NK-92 treated with Interleukin-12 subunit alpha and Interleukin-12 subunit beta, amount 100 ng/mL, for 24 hours (cell line): ENCODE measurements at regions not wholly inside any gene's neighbourhood (a gene's known extent, or its start where the extent isn't known, plus 50 kb on each side); places are given as distances from the start of the nearest gene placed in this dataset.

Source experiments
- DNase-seq: peaks from one replicate; lab custom pipeline; 2025; lab: John Stamatoyannopoulos, UW

DNA sequence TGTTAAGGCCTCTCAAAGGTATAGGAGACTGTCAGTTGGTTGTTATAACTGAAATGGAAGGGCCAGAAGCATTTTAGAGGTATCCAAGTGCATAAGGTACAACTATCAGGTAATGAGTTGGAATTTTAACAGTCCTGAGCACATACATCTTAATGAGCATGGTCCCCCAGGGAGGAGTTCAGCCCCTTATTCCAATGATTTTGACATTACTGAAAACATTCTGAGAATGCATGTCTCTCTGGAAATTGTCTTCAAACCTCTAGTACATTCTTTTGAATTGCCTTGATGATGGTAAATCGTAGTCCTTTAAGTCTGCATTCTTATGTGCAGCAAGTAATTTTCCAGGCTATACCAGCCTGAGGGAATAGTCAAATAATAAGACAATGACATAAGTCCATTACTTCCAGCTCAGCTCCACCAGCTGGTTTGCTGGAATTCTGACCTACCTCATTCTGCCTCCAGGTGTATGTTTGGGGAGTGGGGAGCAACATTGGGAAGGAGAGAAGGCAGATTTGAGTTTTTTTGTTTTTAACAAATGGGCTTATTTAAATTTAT lies 239.2 kb downstream of the MSRB3 start:
- DNase-seq = no peak

DNA sequence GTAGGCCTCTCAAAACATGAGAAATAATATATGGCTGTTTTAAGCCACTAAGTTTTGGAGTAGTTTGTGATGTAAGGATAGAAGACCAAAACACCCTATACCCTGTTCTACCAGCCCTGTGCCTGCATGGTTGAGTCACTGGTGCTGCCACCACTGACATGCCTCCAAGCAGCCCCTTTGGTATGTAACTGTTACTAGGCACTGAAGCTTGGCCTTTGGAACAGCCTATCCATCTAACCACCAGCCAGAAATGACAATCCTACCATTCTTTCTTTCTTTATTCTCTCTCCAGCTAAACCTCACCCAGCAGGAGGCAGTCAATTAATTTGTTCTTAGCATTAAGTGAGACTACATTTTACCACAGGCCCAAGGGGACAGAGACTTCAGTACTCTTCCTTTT lies 240.3 kb downstream of the MSRB3 start:
- no peak for DNase-seq

DNA sequence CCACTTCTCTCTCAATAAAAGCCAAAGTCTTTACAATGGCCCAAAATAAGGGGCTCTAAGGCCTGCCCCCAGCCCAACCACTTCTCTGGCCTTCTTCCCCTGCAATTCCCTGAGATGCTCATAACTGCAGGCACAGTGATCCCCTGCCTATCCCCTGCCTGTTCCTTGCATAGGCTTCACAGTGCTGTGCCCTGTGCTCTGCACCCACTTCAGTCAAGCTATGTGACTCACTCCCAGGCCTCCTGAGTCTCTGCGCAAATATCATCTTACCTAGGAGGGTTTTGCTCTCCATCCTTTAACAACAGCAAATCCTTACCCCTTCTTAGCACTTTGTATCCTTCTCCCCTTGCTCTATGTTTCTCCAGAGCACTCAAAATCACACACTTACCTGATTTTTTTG lies 242.2 kb downstream of the MSRB3 start:
- DNase-seq = no peak

DNA sequence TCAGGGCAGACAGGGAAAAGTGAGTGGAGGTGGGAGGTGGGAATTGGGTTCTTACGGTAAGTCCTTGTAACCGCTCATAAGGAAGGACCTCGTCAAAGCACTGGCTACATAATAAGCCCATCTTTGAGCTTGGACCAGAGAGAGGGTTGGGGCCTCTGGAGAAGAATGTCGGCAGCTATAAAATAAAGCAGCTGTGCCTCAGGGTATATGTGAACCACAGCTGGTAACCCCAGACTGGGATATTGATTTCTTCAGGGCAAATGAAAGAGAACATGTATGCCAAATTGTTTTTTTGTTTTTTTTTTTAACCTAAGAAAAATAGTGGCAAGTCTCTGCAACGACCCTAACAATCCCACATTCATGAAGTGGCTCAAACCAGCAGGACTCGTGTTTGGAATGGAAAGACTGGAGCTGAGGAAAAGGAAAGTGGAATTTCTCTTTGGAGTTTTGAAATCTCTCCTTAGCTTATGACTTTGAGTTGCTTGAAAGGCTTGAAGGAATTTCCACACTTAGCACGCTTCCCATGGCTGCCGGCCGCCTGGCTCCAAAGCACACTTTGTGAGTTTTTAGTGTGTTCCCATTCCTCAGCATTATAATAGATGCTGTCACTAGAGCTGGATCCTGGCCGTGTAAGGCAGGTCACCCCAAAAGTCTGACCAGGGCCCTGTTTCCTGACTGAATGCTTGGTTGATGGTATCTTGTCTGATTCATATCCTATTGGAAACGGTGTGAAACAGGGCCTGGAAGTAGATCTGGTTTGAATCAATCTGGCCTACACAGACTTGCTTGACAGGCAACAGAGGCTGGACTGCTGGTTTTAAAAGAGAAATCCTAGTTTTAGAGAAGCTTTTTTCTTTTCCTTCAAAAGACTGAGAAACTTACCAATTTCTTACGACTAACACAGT lies 244.7 kb downstream of the MSRB3 start:
- DNase-seq = no peak

DNA sequence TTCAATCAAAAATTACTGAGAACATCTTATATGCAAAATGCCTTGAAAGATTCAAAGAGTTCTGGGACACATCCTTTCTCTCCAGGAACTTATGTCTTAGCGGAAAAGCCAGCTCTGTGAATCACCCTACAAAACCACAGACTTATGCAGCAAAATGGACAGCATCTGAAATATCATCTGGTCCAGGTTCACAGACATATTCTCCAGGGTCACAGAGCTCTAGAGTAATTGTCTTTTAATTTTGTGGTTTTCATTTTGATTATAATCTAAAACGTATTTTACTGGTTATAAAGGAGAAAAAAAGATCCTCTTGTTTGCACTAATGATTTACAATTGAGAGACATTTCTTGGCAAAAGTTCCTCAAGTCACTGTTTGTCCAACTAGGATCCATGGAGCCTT lies 246.2 kb downstream of the MSRB3 start:
- DNase-seq = no peak

DNA sequence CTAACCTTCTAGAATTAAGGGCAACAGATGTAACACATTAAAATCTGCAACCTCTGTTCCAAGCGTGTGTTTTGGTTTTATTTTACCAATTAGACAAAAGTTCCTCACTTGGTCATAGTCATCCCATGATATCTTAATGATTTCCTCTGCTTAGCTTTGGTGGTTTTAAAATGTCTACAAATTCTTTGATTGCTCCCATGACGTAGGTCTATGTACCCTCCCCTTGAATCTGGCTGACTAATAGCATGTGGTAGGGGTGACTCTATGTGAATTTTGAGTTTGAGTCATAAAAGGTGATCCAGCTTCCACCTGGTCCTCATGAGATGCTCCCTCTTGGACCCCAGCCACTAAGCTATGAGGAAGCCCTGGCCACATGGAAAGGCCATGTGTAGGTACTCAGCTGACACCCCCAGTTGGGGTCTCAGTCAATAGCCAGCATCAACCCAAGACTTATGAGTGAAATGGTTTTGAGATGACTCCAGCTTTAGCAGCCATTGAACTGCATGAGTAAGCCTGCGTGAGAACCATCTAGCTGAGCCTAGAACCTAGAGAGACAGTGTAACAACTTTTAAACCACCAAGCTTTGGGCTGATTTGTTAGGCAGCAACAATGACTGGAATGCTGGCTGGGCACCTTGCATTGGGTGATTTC lies 247.1 kb downstream of the MSRB3 start:
- no peak for DNase-seq

DNA sequence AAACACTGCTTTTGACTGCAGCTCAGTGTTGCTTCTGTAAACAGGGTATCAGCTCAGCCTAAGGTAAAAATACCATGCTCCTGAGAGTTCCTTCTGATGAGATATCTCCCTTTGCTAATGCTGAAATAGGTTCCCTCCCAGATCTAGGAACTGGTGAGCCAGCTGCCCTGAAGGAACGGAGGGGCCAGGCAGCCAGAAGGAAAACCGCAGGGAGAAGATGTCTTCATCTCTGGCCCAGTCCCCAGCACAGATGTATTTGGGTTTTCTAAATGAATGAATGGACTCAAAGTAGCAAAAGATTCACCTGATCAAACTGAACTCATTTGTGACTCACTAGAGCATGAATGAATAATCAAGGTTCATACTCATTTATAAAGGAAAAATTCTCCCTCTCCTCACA lies 247.8 kb downstream of the MSRB3 start:
- DNase-seq = no peak

DNA sequence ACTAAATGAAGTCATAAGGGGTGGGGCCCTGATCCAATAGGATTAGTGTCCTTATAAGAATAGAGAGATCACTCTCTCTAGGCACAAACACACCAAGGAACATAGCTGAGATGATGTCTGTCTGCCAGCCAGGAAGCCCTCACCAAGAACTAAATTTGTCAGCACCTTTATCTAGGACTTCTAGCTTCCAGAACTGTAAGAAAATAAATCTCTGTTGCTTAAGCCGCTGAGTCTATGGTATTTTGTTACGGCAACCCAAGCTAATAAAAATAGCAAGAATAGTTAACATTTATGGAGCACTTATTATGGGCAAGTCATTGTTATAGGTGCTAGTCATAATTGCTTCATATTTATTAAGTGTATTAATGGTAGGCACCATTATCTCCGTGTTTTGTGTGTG lies 249.6 kb downstream of the MSRB3 start:
- DNase-seq = no peak

DNA sequence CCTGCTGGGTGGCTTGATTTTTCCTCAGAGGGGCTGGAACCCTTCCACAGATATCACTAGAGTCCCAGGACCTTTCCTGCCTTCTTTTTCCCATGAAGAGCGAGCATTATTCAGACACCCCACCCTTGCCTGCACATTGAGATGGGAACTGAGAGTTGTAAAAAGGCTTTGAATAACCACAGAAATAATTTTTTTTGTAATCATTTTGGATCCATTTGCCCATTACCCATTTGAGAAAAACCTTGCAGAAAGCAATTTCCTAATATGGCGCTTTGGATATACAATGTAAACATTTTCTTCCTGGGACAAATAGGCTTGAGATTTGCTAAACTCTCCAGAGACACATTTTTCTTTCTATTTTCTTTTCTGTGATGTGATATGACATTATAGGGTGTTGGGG lies 250.6 kb downstream of the MSRB3 start:
- DNase-seq = no peak

DNA sequence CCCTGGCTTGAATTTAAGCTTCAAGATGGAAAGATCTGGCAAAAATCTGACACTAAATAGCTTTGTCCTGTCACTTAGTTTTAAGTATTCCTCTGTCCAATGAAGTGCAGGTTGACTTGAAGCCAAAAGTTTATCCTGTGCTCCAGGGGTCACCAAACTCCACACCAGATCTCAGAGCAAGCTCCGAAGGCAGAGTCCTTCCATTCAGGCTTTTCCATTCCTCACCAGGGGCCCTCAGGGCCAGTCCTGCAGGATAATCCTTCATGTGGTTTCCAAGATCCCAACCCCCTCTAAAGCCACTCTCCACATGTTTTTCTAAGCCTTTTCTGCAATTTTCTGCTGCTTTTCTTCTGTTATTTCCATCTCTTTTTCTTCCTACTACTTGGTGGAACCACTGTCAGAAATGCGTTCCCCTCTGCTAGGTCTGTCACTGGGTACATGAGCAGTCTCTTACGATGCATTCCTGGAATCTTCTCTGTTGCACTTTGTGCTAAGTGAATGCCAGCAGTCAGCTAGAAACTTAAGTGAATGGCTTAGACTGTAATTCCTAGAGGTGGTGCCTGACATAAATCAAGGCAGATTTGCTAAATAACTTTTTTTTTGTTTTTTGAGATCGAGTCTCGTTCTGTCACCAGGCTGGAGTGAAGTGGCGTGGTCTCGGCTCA lies 251.4 kb downstream of the MSRB3 start:
- DNase-seq = no peak

DNA sequence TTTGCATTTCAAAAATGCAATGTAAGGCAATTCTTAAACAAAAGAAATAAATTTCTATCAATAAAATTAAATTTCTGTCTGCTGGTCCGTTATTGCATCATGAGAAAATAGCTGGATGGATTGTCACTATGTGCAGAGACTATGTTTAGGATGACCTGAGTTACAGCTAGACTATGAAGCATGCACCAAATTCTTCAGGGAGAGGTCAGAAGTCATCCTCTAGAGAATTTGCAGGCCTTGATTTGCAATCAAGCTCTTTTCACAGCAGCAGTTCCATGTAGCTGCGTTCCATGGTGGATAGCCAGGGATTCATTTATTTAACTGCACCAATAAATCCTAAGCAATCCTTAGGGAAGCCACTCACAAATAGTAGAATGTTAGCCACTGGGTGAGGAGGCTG lies 253.7 kb downstream of the MSRB3 start:
- no peak for DNase-seq

DNA sequence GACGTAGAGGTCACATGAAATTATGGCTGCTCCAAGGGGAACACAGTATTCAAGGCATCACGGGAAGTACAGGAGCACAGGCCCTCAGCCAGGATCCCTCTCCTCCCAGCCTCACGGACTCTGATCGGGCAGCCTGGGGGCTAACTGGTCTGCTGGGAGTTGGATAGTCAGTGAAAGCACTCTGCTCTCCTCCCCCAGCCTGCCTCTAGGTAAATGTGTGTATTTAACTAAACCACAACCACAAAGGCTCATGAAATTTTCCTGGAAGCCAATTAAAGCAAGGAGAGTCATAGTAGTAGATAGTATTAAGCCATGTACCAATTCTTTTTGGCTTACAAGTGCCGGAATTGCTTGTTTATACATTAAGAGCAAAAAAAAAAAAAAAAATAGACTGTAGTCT lies 254.3 kb downstream of the MSRB3 start:
- no peak for DNase-seq

DNA sequence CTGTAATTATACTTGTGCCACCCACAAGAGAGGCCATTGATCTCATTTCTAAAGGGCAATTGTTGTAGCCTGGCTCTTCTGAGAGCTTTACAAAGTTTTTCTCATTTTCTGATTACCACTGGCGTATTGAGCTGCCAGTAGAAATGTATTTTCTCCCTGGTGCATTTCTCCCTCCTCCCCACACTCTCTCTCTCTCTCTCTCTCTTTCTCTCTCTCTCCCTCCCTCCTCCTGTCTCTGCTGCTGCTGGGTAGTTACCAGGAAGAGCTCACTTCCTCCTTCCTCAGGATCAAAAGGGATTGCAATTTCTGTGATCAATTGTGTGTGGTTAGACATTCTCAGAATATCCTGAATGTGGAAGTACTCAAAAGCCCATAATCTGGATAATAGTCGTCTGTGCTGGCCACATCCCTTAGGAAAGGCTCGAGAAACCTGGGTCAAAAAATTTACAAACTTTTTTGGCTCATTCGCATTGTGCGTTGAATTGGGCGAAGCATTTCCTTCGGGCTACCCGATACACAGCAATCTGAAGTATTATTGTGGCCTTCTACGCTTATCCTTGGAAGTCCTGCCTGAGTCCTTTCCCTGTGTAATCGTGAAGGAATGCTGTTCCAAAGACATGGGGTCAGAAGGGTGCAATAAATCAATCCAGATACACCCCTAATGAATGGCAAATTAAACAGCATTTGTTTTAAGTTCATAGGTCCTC lies 254.8 kb downstream of the MSRB3 start:
- DNase-seq = no peak

DNA sequence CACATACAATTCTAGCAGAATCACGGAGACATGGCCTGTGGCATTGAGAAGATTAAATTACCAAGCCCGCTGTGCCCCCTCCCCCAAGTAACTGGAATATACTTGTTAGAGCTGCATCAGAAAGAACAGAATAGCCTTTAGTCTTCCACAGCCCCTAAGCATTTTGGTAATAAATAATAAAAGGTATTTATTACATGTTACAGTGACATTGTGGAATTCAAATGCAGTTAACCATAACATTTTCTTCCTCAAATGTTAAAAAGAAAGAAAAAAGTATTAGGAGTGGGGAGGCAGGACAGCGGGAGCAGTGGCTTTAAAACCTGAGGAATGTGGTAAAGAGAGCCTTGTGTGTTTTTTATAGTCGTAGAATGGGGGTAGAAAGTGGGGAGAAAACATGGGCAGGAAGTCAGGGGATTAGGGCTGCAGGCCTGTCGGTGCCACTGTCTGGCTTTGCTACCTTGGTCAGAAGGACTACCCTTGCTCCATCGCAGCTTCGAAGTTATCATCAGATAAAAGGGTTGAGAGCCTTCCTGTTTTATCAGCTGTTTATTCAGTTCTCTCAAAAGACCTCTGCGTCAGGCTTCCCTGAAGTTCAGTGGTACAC lies 255.9 kb downstream of the MSRB3 start:
- no peak for DNase-seq

DNA sequence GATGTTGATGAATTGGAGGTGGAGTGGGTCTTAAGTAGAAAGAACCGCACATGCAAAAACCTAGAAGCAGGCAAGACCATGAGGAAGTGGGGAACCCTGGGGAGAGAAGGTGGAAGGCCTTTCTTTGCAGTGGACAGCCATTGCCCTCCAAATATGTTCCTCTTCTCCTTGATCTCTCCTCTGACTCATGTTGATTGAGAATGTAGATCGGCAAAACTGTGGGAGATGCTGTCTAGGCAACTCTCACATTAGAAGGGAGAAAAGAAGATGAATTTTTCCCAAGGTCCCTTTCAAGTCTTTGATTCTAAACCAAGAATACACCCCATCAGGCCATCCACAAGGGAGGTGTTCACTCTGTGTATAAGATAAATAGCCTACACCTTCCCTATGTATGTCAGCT lies 257.5 kb downstream of the MSRB3 start:
- no peak for DNase-seq

DNA sequence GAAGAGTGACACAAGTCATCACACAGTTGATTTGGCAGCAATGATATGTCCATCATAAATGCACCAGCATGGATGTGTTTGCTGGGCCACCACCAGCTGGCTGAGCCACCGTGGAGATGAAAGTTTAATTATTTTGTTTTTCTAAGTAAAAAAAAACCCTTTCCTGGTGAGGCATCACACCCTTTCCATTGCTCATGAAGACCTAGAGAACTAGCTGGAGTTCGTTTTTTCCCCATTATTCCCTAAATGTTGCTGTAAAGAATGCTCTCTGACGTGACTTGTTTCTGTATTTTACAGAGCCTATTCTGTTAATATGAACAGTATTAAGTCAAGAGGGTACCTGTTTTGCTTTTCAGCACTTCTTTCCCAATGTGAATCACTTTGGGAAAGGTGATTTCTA lies 257.9 kb downstream of the MSRB3 start:
- DNase-seq = no peak

DNA sequence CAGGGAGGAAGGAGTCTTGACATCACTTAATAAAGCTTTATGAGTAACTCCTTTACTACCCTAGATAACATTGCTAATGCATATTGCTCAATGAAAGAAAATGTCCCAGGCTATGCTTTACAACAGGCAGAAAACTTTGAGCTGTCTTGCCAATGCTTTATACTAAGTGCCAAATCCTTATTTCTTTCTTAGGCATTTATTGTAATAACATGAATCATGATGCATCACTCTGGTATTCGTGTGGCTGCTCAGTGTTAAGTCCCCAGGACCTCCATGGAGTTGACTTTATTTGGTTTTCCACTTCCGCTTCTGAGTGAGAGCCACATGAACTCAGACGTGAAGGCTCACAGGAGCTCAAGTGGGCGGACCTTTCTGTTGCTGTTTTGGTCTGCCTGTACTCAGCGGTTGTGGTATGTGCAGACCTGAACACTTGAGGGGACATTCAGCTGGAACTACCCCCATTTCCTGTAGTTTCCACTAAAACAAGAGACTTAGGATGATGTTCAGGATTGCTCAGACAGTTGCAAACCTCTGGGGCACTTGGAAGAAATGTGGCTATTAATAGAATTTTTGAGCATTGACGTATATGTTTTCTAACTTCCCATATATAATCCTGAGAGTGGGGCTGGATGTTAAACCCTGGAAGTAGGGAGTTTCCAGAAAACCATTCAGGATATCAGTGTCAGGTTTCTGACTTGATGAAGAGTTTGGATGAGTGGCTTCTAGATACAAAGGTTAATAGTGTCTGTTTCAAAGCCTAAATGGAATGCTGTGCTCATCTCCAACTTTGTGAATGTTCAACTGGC lies 258.6 kb downstream of the MSRB3 start:
- no peak for DNase-seq

DNA sequence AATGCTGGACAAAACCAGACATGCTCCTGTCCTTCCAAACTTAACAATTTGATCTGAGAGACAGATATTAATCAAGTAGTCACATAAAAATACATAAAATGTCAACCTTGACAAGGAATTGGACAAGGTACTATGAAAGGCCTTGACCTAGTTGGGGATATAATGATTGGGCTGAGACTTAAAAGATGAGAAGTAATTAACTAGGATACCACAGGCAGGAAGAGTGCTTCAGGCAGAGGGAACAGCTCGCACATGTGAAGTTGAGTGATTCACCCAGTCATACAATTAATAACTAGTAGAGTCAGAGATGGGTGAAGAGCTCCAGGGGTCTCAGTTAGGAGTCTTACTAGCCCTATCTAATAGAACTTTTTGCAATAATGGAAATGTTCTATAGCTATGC lies 259.5 kb downstream of the MSRB3 start:
- no peak for DNase-seq

DNA sequence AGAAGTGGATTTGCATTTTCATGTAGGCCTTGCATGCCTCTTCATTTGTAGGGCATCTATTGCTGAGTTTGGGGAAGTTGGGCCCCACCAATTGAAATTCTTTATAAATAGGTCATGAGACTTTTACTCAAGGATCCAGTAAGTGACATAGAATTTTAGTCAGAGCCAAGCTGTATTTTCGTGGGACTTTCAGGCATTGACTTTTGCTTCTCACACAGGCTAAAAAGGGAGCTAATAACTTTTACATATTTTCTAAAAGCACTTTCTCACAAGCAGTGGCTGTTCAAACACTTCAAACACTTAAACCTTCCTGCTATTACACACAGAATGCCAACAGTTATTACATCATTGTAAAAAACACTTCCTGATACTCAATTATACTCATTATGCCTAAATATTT lies 260.5 kb downstream of the MSRB3 start:
- no peak for DNase-seq

DNA sequence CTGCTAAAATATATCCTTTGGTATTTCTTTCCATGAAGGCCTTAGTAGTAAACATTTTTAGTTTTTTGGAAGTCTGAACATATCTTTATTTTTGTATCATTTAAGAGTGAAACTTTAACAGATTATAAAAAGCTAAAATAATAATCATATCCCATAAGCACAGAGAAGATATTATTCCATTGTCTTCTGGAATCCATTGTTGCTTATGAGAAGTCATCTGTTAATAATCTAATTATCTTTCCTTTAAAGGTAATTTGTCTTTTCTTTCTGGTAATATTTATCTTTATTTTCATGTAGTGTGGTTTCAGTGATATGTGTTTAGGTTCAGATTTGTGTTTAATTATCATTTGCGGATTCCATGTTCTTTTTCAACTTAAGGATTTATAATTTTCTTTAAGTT lies 261.7 kb downstream of the MSRB3 start:
- no peak for DNase-seq

DNA sequence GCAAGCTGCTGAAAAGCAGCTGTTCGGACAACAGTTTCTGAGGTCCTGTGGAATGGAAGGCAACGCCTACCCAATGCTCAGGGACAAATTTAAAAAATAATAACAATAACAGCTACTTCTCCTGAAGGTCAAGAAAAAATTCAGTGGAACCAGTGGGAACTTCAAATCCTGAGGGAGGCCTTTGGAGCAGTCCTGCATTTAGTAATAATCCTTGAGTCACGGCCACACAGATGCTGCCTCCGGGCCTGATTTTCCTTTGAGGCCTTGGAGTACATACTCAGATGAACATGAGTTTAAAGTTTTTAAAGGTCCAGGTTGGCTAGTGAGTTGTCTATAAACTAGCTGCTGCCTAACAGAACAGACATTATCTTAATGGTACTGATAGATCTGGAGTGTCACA lies 268.0 kb downstream of the MSRB3 start:
- no peak for DNase-seq
